HepG2 (cell line): ENCODE measurements at regions not wholly inside any gene's neighbourhood (a gene's known extent, or its start where the extent isn't known, plus 50 kb on each side); places are given as distances from the start of the nearest gene placed in this dataset.

Experiments used
- ATAC-seq: fragments of 200-7000 bp; cut with Tn5 transposase; 3 replicates; pipeline ENCODE4 v1.9.1; 2020; ENCODE audit warnings: mild to moderate bottlenecking, moderate library complexity
- BruUV-seq: library from RNA; stranded (reverse); fragments of 400-500 nt; replicated peaks from 2 replicates; lab custom pipeline; 2021; lab: Mats Ljungman, UMichigan
- CTCF ChIA-PET: fragments of 300-600 bp; formaldehyde crosslinking; extraction: SDS; loops from one replicate; lab custom pipeline; 2021; ENCODE audit warnings: low total read pairs, inconsistent platforms, low intra/inter-chr PET ratio; lab: Yijun Ruan, JAX
- POLR2A ChIA-PET: fragments of 350-600 bp; sonication (Branson Sonifier 250); formaldehyde crosslinking; loops from one replicate; lab custom pipeline; 2020; ENCODE audit warnings: antibody characterized with exemption, inconsistent platforms; lab: Yijun Ruan, JAX
- DNase-seq: peaks from one replicate; pipeline ENCODE4 v3.0.0-alpha.2; 2015; ENCODE audit warnings: low spot score
- FAIRE-seq: peaks from 3 replicates; lab custom pipeline; 2011; peaks lifted over from hg19 to GRCh38; lab: Jason Lieb, UNC
- H2AFZ ChIP-seq: one replicate; pipeline ENCODE4 v1.6.1; 2011; ENCODE audit warnings: low read length, inconsistent platforms
- H3K27ac ChIP-seq: fragments of 300-600 bp; 3 replicates; pipeline ENCODE4 v1.8.0; 2011; ENCODE audit warnings: mixed run types, mild to moderate bottlenecking, mixed read lengths, low read length, inconsistent platforms; ENCODE audit not compliant: insufficient read depth; ENCODE audit errors: extremely low read length
- H3K27me3 ChIP-seq, 2 experiments: fragments of 200-600 bp in 1 of 2; 2 replicates in 1 of 2; 3 replicates in 1 of 2; pipeline versions ENCODE4 v1.6.0 to v1.8.0; 2011; ENCODE audit warnings: low read length in 2 of 2, mild to moderate bottlenecking in 2 of 2, moderate library complexity in 2 of 2, inconsistent platforms in 1 of 2; ENCODE audit not compliant: insufficient read depth in 2 of 2, control insufficient read depth in 1 of 2
- H3K36me3 ChIP-seq, 2 experiments: fragments of 200-600 bp in 1 of 2; replicated peaks in 1 of 2; 2 replicates in 1 of 2; 3 replicates in 1 of 2; pipeline versions ENCODE4 v1.5.1 to v1.8.0; 2011; ENCODE audit warnings: low read length in 2 of 2, inconsistent platforms in 1 of 2; ENCODE audit not compliant: insufficient read depth in 2 of 2, control insufficient read depth in 1 of 2
- H3K4me1 ChIP-seq: 2 replicates; pipeline ENCODE4 v1.5.1; 2012; ENCODE audit warnings: low read length, inconsistent platforms; ENCODE audit not compliant: insufficient read depth
- H3K4me2 ChIP-seq: 2 replicates; pipeline ENCODE4 v1.6.0; 2011; ENCODE audit warnings: low read depth, low read length, inconsistent platforms
- H3K4me3 ChIP-seq, 3 experiments: fragments of 200-600 bp in 1 of 3; sonication (generic), shearing (Covaris generic) in 1 of 3; replicated peaks in 1 of 3; 2 replicates each; pipeline ENCODE4 v1.5.1; 2011 to 2016; ENCODE audit warnings: low read length in 3 of 3, inconsistent platforms in 2 of 3, low read depth in 2 of 3, mild to moderate bottlenecking in 2 of 3, control low read depth in 1 of 3, mixed read lengths in 1 of 3; ENCODE audit not compliant: insufficient read depth in 1 of 3
- H3K79me2 ChIP-seq: one replicate; pipeline ENCODE4 v1.6.1; 2011; ENCODE audit warnings: low read length, inconsistent platforms; ENCODE audit not compliant: insufficient read depth
- H3K9ac ChIP-seq: 2 replicates; pipeline ENCODE4 v1.6.0; 2011; ENCODE audit warnings: mild to moderate bottlenecking, low read depth, low read length, inconsistent platforms; ENCODE audit not compliant: insufficient read depth
- H3K9me3 ChIP-seq: 2 replicates; pipeline ENCODE4 v1.5.1; 2012; ENCODE audit warnings: mild to moderate bottlenecking, low read length
- H4K20me1 ChIP-seq: 2 replicates; pipeline ENCODE4 v1.6.0; 2011; ENCODE audit warnings: inconsistent platforms, mild to moderate bottlenecking, low read length, moderate library complexity; ENCODE audit not compliant: insufficient read depth
- ELF4 ChIP-seq: sonication (generic); formaldehyde crosslinking; IDR thresholded peaks from 2 replicates; pipeline ENCODE4 v1.5.0; 2020; ENCODE audit warnings: missing genetic modification reagents, mild to moderate bottlenecking, moderate library complexity, borderline replicate concordance
- ETV6 ChIP-seq: sonication (generic); formaldehyde crosslinking; conservative IDR thresholded peaks from 2 replicates; pipeline ENCODE4 v1.4.0; 2020; ENCODE audit warnings: missing genetic modification reagents
- NFE2 ChIP-seq: sonication (generic); formaldehyde crosslinking; IDR thresholded peaks from 2 replicates; pipeline ENCODE4 v1.4.0; 2020; ENCODE audit warnings: missing genetic modification reagents
- SP4 ChIP-seq: sonication (generic); formaldehyde crosslinking; IDR thresholded peaks from 2 replicates; pipeline ENCODE4 v1.8.1; 2023; ENCODE audit warnings: mild to moderate bottlenecking, missing genetic modification reagents
- STAG1 ChIP-seq: sonication (generic); formaldehyde crosslinking; IDR thresholded peaks from 2 replicates; pipeline ENCODE4 v1.4.0; 2020; ENCODE audit warnings: missing genetic modification reagents
- ZNF512 ChIP-seq: sonication (generic); formaldehyde crosslinking; IDR thresholded peaks from 2 replicates; pipeline ENCODE4 v1.4.0; 2020; ENCODE audit warnings: mild to moderate bottlenecking, missing genetic modification reagents
- WGBS: methylation state at CpG from one replicate; pipeline ENCODE4 v1.1.6; 2017; ENCODE audit warnings: low lambda C conversion rate; 5-methylcytosine and 5-hydroxymethylcytosine counted together
- in situ Hi-C: cut with HindIII; loops from 2 replicates; pipeline ENCODE4 v1.10.0; 2017; ENCODE audit warnings: low pct_unique_long_range_greater_than_20kb; ENCODE audit not compliant: extremely low pct_ligation_motif_present
- intact Hi-C: fragments of 100-400 bp; cut with micrococcal nuclease; formaldehyde crosslinking; loops from one replicate; pipeline ENCODE4 v1.10.0; 2022; ENCODE audit not compliant: unreplicated experiment
- TF ChIP-seq, protein P1 (sequence below): sonication (generic); formaldehyde crosslinking; IDR thresholded peaks from 2 replicates; pipeline ENCODE4 v1.5.0; 2020; ENCODE audit warnings: mild to moderate bottlenecking, missing genetic modification reagents, moderate library complexity
- TF ChIP-seq, protein P2 (sequence below): sonication (generic); formaldehyde crosslinking; conservative IDR thresholded peaks from 2 replicates; pipeline ENCODE4 v1.4.0; 2020; ENCODE audit warnings: missing genetic modification reagents
- TF ChIP-seq, protein P3 (sequence below): sonication (generic); formaldehyde crosslinking; IDR thresholded peaks from 2 replicates; pipeline ENCODE4 v1.4.0; 2020; ENCODE audit warnings: mild to moderate bottlenecking, low read depth, missing genetic modification reagents

DNA sequence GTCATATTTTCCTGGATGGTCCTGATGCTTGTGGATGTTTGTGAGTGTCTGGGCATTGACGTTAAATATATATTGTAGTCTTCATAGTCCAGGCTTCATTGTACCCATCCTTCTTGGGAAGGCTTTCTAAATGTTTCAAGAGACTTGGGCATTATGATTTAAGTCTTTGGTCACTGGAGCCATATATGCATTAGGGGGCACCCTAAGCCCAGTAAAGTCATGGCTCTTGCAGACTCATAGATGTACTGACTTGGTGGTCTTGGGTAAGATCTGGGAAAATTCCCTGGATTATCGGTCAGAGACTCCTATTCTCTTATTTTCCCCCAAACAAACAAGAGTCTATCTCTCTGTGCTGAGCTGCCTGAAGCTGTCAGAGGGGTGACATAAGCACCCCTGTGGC lies 271.1 kb downstream of the TRIM36 start:
- WGBS = 10% methylated on average over 2 of the region's 2 CpGs
- no TSS peak for BruUV-seq

DNA sequence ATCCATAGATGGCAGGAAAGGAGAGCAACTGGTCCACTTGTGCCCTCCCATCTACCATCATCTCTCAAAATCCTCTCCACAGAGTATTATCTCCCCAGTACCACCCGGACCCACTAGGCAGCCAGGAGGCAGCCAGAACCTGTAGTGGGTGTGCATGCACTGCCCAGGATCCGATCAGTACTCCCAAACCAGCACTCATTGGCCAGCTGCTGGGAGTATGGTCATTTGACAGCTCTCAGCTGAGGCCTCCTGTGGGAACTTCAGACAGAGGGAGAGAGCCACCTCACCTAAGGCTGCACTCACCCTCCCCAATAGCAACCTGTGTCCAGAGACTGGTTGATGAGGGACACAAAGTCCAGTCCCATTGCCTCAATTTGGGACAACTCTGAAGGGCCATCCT lies 286.0 kb downstream of the TRIM36 start:
- CTCF ChIA-PET = no interaction called here
- H3K4me2 ChIP-seq = no peak overlapping the region

More for the DNA sequence above, 271.1 kb downstream of the TRIM36 start:
- ChIA-PET CTCF (no interaction called here), POLR2A (no interaction called here)
- no peak overlapping the region for H3K4me3 ChIP-seq
- H4K20me1 ChIP-seq = no peaks in the 10 kb centered on the region
- no peak for DNase-seq
- no peaks in the 10 kb centered on the region for H3K4me1 ChIP-seq
- no peak overlapping the region for H2AFZ ChIP-seq
- no peaks in the 10 kb centered on the region for H3K79me2 ChIP-seq
- FAIRE-seq = no peak
- no peak overlapping the region for H3K9ac ChIP-seq
- ATAC-seq = no peak
- TF ChIP-seq ELF4 (CRISPR knock-in tag) = no peak
- TF ChIP-seq, protein P1, sequence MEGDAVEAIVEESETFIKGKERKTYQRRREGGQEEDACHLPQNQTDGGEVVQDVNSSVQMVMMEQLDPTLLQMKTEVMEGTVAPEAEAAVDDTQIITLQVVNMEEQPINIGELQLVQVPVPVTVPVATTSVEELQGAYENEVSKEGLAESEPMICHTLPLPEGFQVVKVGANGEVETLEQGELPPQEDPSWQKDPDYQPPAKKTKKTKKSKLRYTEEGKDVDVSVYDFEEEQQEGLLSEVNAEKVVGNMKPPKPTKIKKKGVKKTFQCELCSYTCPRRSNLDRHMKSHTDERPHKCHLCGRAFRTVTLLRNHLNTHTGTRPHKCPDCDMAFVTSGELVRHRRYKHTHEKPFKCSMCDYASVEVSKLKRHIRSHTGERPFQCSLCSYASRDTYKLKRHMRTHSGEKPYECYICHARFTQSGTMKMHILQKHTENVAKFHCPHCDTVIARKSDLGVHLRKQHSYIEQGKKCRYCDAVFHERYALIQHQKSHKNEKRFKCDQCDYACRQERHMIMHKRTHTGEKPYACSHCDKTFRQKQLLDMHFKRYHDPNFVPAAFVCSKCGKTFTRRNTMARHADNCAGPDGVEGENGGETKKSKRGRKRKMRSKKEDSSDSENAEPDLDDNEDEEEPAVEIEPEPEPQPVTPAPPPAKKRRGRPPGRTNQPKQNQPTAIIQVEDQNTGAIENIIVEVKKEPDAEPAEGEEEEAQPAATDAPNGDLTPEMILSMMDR (CRISPR knock-in tag) = peak; percentile 39
- TF ChIP-seq STAG1 (CRISPR knock-in tag) = peak; percentile 26; the same call in 1 of the 2 replicates
- H3K9me3 ChIP-seq = no peaks in the 10 kb centered on the region
- intact Hi-C loops (loop anchor here (2.0 kb wide), 1 partner anchor 170 kb away; no protein-coding TSS in a partner anchor), in situ Hi-C loops (no loop called here)
- H3K36me3 ChIP-seq = no peaks in the 10 kb centered on the region
- H3K27ac ChIP-seq = no peak overlapping the region
- H3K27me3 ChIP-seq = no peaks in the 10 kb centered on the region
- H3K4me2 ChIP-seq = no peak overlapping the region

More for the DNA sequence above, 286.0 kb downstream of the TRIM36 start:
- Histone ChIP-seq H3K27ac (no peak overlapping the region), H2AFZ (no peak overlapping the region), H3K27me3 (no peaks in the 10 kb centered on the region), H3K4me1 (no peaks in the 10 kb centered on the region), H3K79me2 (no peaks in the 10 kb centered on the region), H3K9me3 (no peaks in the 10 kb centered on the region), H3K9ac (no peak overlapping the region), H4K20me1 (no peaks in the 10 kb centered on the region), H3K36me3 (no peaks in the 10 kb centered on the region), H3K4me3 (no peak overlapping the region)
- DNase-seq = no peak
- POLR2A ChIA-PET = no interaction called here
- in situ Hi-C loops = no loop called here
- intact Hi-C loops = no loop called here
- ATAC-seq = no peak
- TF ChIP-seq SP4 (no peak), ZNF512 (CRISPR knock-in tag) (no peak), ETV6 (CRISPR knock-in tag) (no peak), NFE2 (CRISPR knock-in tag) (no peak)
- TF ChIP-seq, protein P2, sequence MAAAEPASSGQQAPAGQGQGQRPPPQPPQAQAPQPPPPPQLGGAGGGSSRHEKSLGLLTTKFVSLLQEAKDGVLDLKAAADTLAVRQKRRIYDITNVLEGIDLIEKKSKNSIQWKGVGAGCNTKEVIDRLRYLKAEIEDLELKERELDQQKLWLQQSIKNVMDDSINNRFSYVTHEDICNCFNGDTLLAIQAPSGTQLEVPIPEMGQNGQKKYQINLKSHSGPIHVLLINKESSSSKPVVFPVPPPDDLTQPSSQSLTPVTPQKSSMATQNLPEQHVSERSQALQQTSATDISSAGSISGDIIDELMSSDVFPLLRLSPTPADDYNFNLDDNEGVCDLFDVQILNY (CRISPR knock-in tag) = no peak
- TF ChIP-seq, protein P3, sequence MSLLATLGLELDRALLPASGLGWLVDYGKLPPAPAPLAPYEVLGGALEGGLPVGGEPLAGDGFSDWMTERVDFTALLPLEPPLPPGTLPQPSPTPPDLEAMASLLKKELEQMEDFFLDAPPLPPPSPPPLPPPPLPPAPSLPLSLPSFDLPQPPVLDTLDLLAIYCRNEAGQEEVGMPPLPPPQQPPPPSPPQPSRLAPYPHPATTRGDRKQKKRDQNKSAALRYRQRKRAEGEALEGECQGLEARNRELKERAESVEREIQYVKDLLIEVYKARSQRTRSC = no peak
- 0% methylated on average over 2 of the region's 2 CpGs for WGBS
- FAIRE-seq = no peak
- BruUV-seq = no TSS peak
